ENCODE measurements at regions not wholly inside any gene's neighbourhood (a gene's known extent, or its start where the extent isn't known, plus 50 kb on each side); places are given as distances from the start of the nearest gene placed in this dataset.

DNA sequence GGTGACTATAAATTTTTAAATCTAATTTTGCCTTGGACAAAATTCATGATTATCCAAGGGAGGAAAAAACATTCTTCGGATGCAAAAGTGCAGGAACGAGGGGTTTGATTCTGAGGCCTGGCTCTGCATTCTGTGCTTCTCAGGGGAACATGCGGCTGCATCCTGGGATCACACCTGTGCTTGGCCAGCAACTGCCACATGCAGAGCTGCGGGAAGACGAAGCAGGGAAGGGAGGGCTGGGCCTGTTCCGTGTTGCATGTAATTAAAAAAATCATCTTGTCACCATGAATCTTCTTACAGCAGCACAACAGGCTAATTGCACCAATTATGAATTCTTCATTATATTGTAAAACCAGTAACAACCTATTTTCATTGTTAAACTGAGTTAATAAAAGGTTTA is 158.0 kb upstream of the ALKAL2 start:
- TF ChIP-seq, protein P1, sequence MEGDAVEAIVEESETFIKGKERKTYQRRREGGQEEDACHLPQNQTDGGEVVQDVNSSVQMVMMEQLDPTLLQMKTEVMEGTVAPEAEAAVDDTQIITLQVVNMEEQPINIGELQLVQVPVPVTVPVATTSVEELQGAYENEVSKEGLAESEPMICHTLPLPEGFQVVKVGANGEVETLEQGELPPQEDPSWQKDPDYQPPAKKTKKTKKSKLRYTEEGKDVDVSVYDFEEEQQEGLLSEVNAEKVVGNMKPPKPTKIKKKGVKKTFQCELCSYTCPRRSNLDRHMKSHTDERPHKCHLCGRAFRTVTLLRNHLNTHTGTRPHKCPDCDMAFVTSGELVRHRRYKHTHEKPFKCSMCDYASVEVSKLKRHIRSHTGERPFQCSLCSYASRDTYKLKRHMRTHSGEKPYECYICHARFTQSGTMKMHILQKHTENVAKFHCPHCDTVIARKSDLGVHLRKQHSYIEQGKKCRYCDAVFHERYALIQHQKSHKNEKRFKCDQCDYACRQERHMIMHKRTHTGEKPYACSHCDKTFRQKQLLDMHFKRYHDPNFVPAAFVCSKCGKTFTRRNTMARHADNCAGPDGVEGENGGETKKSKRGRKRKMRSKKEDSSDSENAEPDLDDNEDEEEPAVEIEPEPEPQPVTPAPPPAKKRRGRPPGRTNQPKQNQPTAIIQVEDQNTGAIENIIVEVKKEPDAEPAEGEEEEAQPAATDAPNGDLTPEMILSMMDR (IDR thresholded peaks at IDR 0.05) = no peak

DNA sequence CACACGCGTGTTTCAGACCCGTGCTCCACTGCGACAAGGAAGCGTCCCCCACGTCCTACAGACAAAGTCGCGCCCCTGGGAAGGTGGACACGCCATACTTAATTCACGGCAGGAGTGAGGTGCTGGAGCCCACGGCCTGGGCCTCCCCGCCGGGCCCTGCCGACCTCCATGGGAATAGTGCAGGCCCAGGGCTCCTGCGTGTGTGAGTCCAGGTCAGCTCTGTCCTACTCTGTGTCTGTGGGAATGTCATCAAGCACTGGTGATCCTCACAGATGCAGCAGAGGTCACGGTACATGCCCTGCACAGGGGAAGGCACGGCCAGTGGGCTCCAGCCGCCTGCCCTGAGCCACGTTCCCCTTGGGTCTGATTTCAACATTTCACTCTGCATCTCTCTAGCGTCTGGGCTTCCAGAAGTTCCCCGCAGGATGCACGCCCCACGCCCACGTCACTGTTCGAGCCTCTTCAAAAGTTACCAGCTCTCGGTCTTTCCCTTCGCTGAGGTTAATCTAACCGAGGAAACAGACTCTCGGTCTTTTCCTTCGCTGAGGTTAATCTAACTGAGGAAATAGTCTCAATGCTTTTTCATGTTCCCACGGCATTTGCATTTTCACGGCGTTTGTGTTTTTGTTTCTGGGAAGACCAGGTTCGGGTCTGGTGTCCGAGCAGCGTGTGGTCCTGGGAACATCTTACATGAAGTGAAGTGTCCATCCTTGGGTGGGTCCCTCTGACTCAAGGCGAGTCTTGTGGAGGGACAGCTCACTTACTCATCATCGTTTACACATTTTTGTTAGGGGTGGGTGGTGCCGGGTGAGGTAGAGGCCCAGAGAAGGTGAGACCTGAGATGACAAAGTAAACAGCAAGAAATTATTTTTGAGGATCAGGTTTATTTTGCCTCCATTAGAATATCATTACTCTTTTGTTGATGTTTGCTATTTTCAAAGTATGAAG is 157.3 kb upstream of the ALKAL2 start:
- TF ChIP-seq, protein P1 (IDR thresholded peaks at IDR 0.05) = no peak

DNA sequence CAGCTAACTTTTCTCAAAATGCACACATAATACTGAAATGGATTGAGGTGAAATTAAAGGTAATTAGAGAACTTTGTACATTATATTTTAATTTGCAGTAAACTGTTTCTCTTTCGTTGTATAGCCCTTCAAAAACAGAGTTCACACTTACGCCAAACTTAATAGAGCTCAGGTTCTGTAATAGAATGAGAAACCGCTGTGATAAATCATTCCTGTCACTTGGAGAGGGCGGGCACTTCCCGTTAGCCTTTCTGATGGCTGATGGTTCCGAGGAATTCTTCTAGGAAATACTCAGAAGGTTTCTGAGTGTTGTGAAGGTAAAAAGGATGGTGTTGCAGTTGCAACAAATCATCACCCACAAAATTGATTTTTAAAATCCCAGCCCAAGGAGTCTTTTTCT is 155.8 kb upstream of the ALKAL2 start:
- TF ChIP-seq, protein P1 (IDR thresholded peaks at IDR 0.05) = no peak

DNA sequence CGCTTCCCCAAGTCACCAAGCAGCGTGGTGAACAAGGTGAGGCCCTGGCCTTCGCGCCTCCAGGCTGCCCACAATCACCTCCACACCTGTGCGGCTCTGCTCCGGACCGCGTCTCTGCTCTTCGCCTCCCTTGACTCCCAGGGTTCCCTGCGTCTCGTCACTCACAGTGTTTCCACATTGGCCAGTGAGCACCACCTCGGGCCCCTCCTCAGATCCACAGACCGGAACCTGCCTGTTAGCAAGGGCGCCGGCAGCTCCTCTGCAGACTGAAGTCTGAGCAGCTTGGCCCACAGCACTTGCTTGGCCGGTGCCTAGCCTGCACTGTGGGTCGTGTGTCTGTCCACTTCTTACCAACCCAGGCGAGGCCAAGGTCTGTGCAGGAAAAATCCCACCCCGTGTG is 155.3 kb upstream of the ALKAL2 start:
- TF ChIP-seq, protein P1 (IDR thresholded peaks at IDR 0.05) = no peak

DNA sequence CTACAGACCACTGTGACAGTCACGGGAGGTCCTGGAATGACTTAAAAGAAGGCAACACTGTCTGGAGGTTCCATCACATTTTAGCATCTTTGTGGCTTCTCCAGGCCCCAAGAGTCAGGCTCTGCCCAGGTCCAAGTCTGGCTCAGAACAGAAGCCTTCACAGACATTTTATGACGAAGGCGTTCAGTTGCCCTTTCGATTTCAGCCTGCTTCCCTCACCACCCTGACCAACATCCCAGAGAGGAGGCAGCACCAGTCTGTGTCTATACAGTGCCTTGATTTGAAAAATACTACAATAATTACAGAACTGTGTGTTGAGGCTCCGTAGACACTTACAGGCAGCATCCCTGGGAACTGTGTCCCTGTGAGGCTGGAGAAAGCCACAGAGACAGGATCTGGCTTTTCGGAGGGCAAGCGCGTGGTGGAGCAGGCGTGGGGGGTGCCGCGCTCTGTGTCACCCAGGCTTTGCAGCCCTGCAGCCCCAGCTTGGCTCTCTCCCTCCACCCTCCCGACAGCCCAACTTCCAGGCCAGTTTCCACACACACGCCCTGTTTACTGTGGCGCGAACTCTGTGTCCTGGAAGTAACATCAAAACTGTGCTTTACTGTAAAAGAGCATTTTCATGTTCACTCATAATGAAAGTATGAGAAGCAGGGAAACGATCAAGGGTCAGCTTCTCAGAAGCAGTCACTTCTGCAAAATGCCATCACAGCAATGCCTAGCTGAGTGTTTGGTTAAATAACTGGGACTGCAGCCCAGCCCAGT is 153.5 kb upstream of the ALKAL2 start:
- TF ChIP-seq, protein P1 (IDR thresholded peaks at IDR 0.05) = no peak

DNA sequence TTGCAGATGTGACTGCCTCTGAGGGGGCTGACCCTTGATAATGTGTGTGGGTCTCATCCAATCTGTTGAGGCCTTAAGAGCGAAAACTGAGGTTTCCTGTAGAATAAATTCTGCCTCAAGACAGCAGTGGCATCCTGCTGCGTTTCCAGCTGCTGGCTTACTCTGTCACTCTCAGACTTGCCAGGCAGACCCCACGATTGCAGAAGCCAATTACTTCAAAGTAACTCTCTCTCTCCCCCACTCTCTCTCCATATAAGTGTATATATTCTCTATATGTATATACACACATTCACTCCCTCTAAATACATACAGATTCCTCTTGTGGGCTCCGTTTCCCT is 152.5 kb upstream of the ALKAL2 start:
- TF ChIP-seq, protein P1 (IDR thresholded peaks at IDR 0.05) = no peak

DNA sequence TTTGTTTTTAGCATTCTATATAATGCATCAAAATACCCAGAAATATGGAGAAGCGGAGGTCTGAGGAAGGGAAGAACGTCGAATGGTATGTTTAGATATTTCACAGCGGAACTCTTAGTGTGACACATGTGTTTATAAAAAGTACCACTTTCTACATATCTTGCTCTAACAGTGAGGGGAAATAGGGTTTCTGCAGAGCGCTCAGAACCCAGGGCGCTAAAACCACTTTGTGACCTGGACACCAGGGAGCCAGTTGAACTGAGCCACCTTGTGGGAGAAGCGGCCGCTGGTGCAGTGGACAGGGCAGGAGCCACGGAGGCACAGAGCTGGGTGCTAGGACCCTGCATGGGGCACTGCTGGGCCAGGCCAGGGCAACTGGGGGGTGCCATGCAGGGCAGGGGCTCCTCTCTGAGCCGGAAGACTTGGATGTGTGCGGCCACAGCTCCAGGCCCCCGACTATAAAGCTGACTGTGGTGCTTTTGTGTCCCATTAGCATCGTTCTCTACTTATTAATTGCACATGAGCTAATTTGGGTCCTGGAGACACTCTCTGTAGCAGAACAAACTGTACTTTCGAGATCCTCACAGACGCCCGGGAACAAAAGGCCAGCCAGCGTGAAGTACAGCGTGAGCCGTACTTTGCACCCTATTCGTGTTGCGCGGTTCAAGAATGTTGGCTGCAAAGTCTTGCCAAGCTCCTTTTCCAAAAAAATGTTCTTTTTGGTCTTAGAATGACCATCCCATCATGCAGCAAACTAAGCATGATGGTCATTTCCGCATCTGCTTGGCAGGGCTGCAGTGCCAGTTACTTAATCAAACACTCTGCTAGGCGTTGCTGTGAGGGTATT is 151.9 kb upstream of the ALKAL2 start:
- TF ChIP-seq, protein P1 (IDR thresholded peaks at IDR 0.05) = no peak

Data from LNCAP (cell line).